K562 (cell line): ENCODE measurements at regions not wholly inside any gene's neighbourhood (a gene's known extent, or its start where the extent isn't known, plus 50 kb on each side); places are given as distances from the start of the nearest gene placed in this dataset.

Experiments used
- ATAC-seq: fragments of 200-7000 bp; cut with Tn5 transposase; 3 replicates; pipeline ENCODE4 v1.9.1; 2020; ENCODE audit warnings: moderate library complexity
- BruUV-seq: library from RNA; stranded (reverse); fragments of 400-500 nt; replicated peaks from 2 replicates; lab custom pipeline; 2021; lab: Mats Ljungman, UMichigan
- CTCF ChIA-PET: fragments of 300-600 bp; formaldehyde crosslinking; extraction: SDS; loops from one replicate; lab custom pipeline; 2021; ENCODE audit warnings: low intra/inter-chr PET ratio; lab: Yijun Ruan, JAX
- POLR2A ChIA-PET: fragments of 300-600, 350-650 bp; sonication (Branson Sonifier 250); formaldehyde crosslinking; extraction: SDS; loops from one replicate; lab custom pipeline; 2021; ENCODE audit warnings: antibody characterized with exemption, inconsistent platforms; lab: Yijun Ruan, JAX
- DNase-seq, 4 experiments: peaks; one replicate each; pipeline versions ENCODE4 v3.0.0 to v3.0.0-alpha.2; 2011 to 2018; ENCODE audit warnings: low spot score in 3 of 4, mixed read lengths in 3 of 4; ENCODE audit errors: extremely low read depth in 1 of 4
- FAIRE-seq: peaks from 2 replicates; lab custom pipeline; 2011; peaks lifted over from hg19 to GRCh38; lab: Jason Lieb, UNC
- H2AFZ ChIP-seq: 2 replicates; pipeline ENCODE4 v1.6.0; 2011; ENCODE audit warnings: low read depth, low read length, control low read depth, inconsistent platforms
- H3K27ac ChIP-seq: fragments of 200-600 bp; 3 replicates; pipeline ENCODE4 v1.8.0; 2011; ENCODE audit warnings: low read depth, mild to moderate bottlenecking, control low read depth, inconsistent platforms, low read length, moderate library complexity, mixed read lengths; ENCODE audit errors: extremely low read depth
- H3K27me3 ChIP-seq, 2 experiments: fragments of 300-600 bp in 1 of 2; 2 replicates in 1 of 2; 3 replicates in 1 of 2; pipeline versions ENCODE4 v1.6.0 to v1.8.0; 2011; ENCODE audit warnings: inconsistent platforms in 2 of 2, low read length in 2 of 2, mild to moderate bottlenecking in 1 of 2, mixed read lengths in 1 of 2, moderate library complexity in 1 of 2; ENCODE audit not compliant: control insufficient read depth in 2 of 2, insufficient read depth in 2 of 2
- H3K36me3 ChIP-seq: fragments of 300-600 bp; 3 replicates; pipeline ENCODE4 v1.8.0; 2011; ENCODE audit warnings: mild to moderate bottlenecking, low read length, inconsistent platforms; ENCODE audit not compliant: control insufficient read depth, insufficient read depth
- H3K4me1 ChIP-seq, 2 experiments: fragments of 200-600 bp in 1 of 2; replicated peaks in 1 of 2; 2 replicates in 1 of 2; 3 replicates in 1 of 2; pipeline versions ENCODE4 v1.5.1 to v1.8.0; 2011; ENCODE audit warnings: inconsistent platforms in 2 of 2, low read length in 2 of 2, mild to moderate bottlenecking in 1 of 2, mixed read lengths in 1 of 2, moderate library complexity in 1 of 2; ENCODE audit not compliant: control insufficient read depth in 2 of 2, insufficient read depth in 2 of 2
- H3K4me2 ChIP-seq: 2 replicates; pipeline ENCODE4 v1.6.1; 2011; ENCODE audit warnings: low read length, control low read depth, inconsistent platforms, mixed read lengths; ENCODE audit not compliant: insufficient read depth
- H3K4me3 ChIP-seq: fragments of 200-600 bp; sonication (generic), shearing (Covaris generic); 2 replicates; pipeline ENCODE4 v1.5.1; 2016; ENCODE audit warnings: control low read depth, inconsistent platforms
- H3K79me2 ChIP-seq: fragments of 200-600 bp; 3 replicates; pipeline ENCODE4 v1.8.0; 2011; ENCODE audit warnings: low read length, inconsistent platforms; ENCODE audit not compliant: control insufficient read depth, insufficient read depth
- H3K9ac ChIP-seq, 2 experiments: 2 replicates each; pipeline versions ENCODE4 v1.6.0 to v1.6.1; 2011; ENCODE audit warnings: low read depth in 2 of 2, low read length in 2 of 2, control low read depth in 1 of 2, inconsistent platforms in 1 of 2, mild to moderate bottlenecking in 1 of 2, mixed read lengths in 1 of 2; ENCODE audit not compliant: insufficient read depth in 1 of 2
- H3K9me1 ChIP-seq: one replicate; pipeline ENCODE4 v1.6.0; 2011; ENCODE audit warnings: inconsistent platforms, mild to moderate bottlenecking, low read length, moderate library complexity; ENCODE audit not compliant: control insufficient read depth, insufficient read depth
- H3K9me3 ChIP-seq: replicated peaks from 2 replicates; pipeline ENCODE4 v1.5.1; 2011; ENCODE audit warnings: low read depth, low read length, inconsistent platforms; ENCODE audit not compliant: control insufficient read depth, insufficient read depth
- H4K20me1 ChIP-seq: replicated peaks from 2 replicates; pipeline ENCODE4 v1.6.1; 2011; ENCODE audit warnings: low read length, inconsistent platforms, mixed read lengths; ENCODE audit not compliant: control insufficient read depth, insufficient read depth
- NCOA1 ChIP-seq: fragments of 450-650 bp; IDR thresholded peaks from 2 replicates; pipeline ENCODE4 v1.6.1; 2016; ENCODE audit warnings: low read depth
- NCOA2 ChIP-seq, 2 experiments: fragments of 450-650 bp; IDR thresholded peaks; 2 replicates each; pipeline ENCODE4 v1.6.1; 2018; ENCODE audit warnings: mild to moderate bottlenecking in 2 of 2, moderate library complexity in 1 of 2; ENCODE audit not compliant: partially characterized antibody in 2 of 2
- RAD21 ChIP-seq, 2 experiments: fragments of 250-450 bp in 1 of 2; fragments of 450-650 bp in 1 of 2; sonication (Bioruptor Pico) in 1 of 2; formaldehyde crosslinking in 1 of 2; IDR thresholded peaks in 1 of 2; conservative IDR thresholded peaks in 1 of 2; 2 replicates each; pipeline versions ENCODE4 v1.4.0 to v1.8.0; 2020 to 2022; ENCODE audit warnings: mild to moderate bottlenecking in 2 of 2, moderate library complexity in 1 of 2
- RFX5 ChIP-seq: IDR thresholded peaks from 2 replicates; pipeline ENCODE4 v1.6.1; 2011; ENCODE audit warnings: low read depth, mild to moderate bottlenecking, improper control_type of control experiment, low read length
- SNRNP70 ChIP-seq: fragments of 200-400 bp; formaldehyde crosslinking; optimal IDR thresholded peaks from 2 replicates; pipeline ENCODE3; 2017; ENCODE audit warnings: low read depth, low read length
- SP2 ChIP-seq: IDR thresholded peaks from 2 replicates; pipeline ENCODE4 v1.6.1; 2011; ENCODE audit warnings: mild to moderate bottlenecking, low read depth, low read length, moderate library complexity; ENCODE audit not compliant: poor library complexity, severe bottlenecking; ENCODE audit errors: extremely low read depth
- TCF3 ChIP-seq: sonication (generic); formaldehyde crosslinking; IDR thresholded peaks from 2 replicates; pipeline ENCODE4 v1.4.0; 2020; ENCODE audit warnings: mild to moderate bottlenecking, missing genetic modification reagents
- ZBTB17 ChIP-seq: fragments of 450-650 bp; formaldehyde crosslinking; IDR thresholded peaks from 2 replicates; pipeline ENCODE4 v1.4.0; 2020; ENCODE audit warnings: mild to moderate bottlenecking
- ZFP91 ChIP-seq: sonication (generic); formaldehyde crosslinking; IDR thresholded peaks from 2 replicates; pipeline ENCODE4 v1.8.0; 2022; ENCODE audit warnings: mild to moderate bottlenecking, missing genetic modification reagents
- ZNF165 ChIP-seq: fragments of 250-450 bp; sonication (Bioruptor Pico); IDR thresholded peaks from 2 replicates; pipeline ENCODE4 v1.4.0; 2020; ENCODE audit warnings: borderline replicate concordance
- ZNF347 ChIP-seq: fragments of 450-650 bp; formaldehyde crosslinking; IDR thresholded peaks from 2 replicates; pipeline ENCODE4 v1.4.0; 2020; ENCODE audit warnings: low read depth, mild to moderate bottlenecking, moderate library complexity
- ZNF354B ChIP-seq: fragments of 250-450 bp; sonication (Bioruptor Pico); IDR thresholded peaks from 2 replicates; pipeline ENCODE4 v1.4.0; 2020
- ZNF436 ChIP-seq: fragments of 250-450, 450-650 bp; sonication (Bioruptor Pico); formaldehyde crosslinking; IDR thresholded peaks from 2 replicates; pipeline ENCODE4 v1.7.0; 2020; ENCODE audit warnings: mild to moderate bottlenecking
- WGBS: fragments of 100-300 bp; shearing (Covaris generic); methylation state at CpG from one replicate; pipeline ENCODE4 v1.1.6; 2016; ENCODE audit warnings: low coverage, mixed read lengths; ENCODE audit not compliant: insufficient coverage; ENCODE audit errors: missing lambda C conversion rate; 5-methylcytosine and 5-hydroxymethylcytosine counted together
- in situ Hi-C: fragments of 300-500 bp; cut with MboI; formaldehyde crosslinking; loops from 4 replicates; pipeline ENCODE4 v1.15.0; 2018; ENCODE audit warnings: inconsistent platforms, mixed read lengths
- intact Hi-C: fragments of 100-400 bp; cut with micrococcal nuclease; formaldehyde crosslinking; loops from 2 replicates; pipeline ENCODE4 v1.14.2; 2022
- TF ChIP-seq, protein P1 (sequence below): fragments of 450-650 bp; formaldehyde crosslinking; conservative IDR thresholded peaks from 2 replicates; pipeline ENCODE4 v1.4.0; 2022; ENCODE audit warnings: mild to moderate bottlenecking, missing genetic modification characterization

DNA sequence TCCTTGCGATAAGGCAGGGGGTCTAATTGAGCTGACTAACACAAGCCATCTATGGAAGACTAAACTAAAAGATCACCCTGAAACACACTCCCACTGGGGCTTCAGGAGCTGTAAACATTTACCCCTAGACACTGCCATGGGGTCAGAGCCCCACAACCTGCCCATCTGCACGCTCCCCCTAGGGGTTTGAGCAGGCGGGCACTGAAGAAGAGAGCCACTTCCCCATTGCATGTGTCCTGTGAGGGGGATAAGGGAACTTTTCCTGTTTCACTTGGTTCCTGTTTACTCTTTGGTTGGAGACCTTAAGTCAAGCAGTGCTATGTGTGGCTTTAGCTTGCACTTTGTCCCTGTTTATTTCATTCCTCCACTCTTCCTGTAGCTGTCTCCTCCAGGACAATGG, 1929.5 kb upstream of the CDH9 start:
- no peak for TF ChIP-seq ZNF354B (CRISPR knock-in tag)
- no peak for TF ChIP-seq ZFP91 (CRISPR knock-in tag)
- no peak for TF ChIP-seq ZNF347
- TF ChIP-seq RAD21 (CRISPR knock-in tag; conservative IDR thresholded peaks at IDR 0.05 in 1 of 2, IDR thresholded peaks at IDR 0.05 in 1 of 2): no peak
- TF ChIP-seq, protein P1, sequence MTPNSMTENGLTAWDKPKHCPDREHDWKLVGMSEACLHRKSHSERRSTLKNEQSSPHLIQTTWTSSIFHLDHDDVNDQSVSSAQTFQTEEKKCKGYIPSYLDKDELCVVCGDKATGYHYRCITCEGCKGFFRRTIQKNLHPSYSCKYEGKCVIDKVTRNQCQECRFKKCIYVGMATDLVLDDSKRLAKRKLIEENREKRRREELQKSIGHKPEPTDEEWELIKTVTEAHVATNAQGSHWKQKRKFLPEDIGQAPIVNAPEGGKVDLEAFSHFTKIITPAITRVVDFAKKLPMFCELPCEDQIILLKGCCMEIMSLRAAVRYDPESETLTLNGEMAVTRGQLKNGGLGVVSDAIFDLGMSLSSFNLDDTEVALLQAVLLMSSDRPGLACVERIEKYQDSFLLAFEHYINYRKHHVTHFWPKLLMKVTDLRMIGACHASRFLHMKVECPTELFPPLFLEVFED (CRISPR knock-in tag): no peak
- no peak for TF ChIP-seq ZBTB17 (CRISPR knock-in tag)
- no peak for TF ChIP-seq SP2
- no peak for TF ChIP-seq NCOA2 (IDR thresholded peaks at IDR 0.05; ENCODE audit: partially characterized antibody in 2 of 2)
- no peak for TF ChIP-seq ZNF436 (CRISPR knock-in tag)
- no peak for TF ChIP-seq ZNF165 (CRISPR knock-in tag)
- TF ChIP-seq RFX5: no peak
- no peak for TF ChIP-seq SNRNP70
- TF ChIP-seq TCF3: no peak
- TF ChIP-seq NCOA1: no peak
- DNase-seq: no peak
- CTCF ChIA-PET: no interaction called here
- Histone ChIP-seq H3K27ac (no peak overlapping the region), H3K9me3 (no peaks in the 10 kb centered on the region), H3K9me1 (no peaks in the 10 kb centered on the region), H3K36me3 (no peaks in the 10 kb centered on the region), H3K27me3 (no peaks in the 10 kb centered on the region), H3K79me2 (no peaks in the 10 kb centered on the region), H3K4me3 (no peak overlapping the region), H3K9ac (no peak overlapping the region), H4K20me1 (no peaks in the 10 kb centered on the region), H2AFZ (no peak overlapping the region), H3K4me2 (no peak overlapping the region), H3K4me1 (no peaks in the 10 kb centered on the region)
- FAIRE-seq: no peak
- POLR2A ChIA-PET: no interaction called here
- in situ Hi-C loops: no loop called here
- no TSS peak for BruUV-seq
- intact Hi-C loops: no loop called here
- WGBS: 50% methylated on average over 3 of the region's 3 CpGs
- no peak for ATAC-seq
